Activated CD4-positive, alpha-beta T cell treated with anti-CD3 and anti-CD28 coated beads for 1 hour (primary cell): ENCODE measurements at regions not wholly inside any gene's neighbourhood (a gene's known extent, or its start where the extent isn't known, plus 50 kb on each side); places are given as distances from the start of the nearest gene placed in this dataset.
"Not testable (repeated sequence)": the region's sequence is repeated elsewhere in the genome, so short reads cannot be mapped to it uniquely, and the experiment has no call there.

Experiments used
- DNase-seq: peaks from one replicate; pipeline ENCODE4 v3.0.0-alpha.2; 2020

- DNase-seq: no peak
These were observed 1588.0 kb downstream of the GRIK2 start for GRCh38 chr6:102981490-102982015.

- no peak for DNase-seq
These were observed 1587.4 kb downstream of the GRIK2 start for GRCh38 chr6:102980951-102981350.

GRCh38 chr6:102961902-102962301 is 1568.4 kb downstream of the GRIK2 start:
- DNase-seq: no peak

- DNase-seq: no peak
These were observed 1557.5 kb downstream of the GRIK2 start for GRCh38 chr6:102950967-102951366.

- DNase-seq: no peak
These were observed 1551.0 kb downstream of the GRIK2 start for GRCh38 chr6:102944475-102944874.

- no peak for DNase-seq
These were observed 1548.7 kb downstream of the GRIK2 start for GRCh38 chr6:102942206-102942605.

GRCh38 chr6:102936959-102937358 is 1543.5 kb downstream of the GRIK2 start:
- DNase-seq: no peak

- no peak for DNase-seq
These were observed 1534.6 kb downstream of the GRIK2 start for GRCh38 chr6:102928109-102928508.

- DNase-seq: no peak
These were observed 1524.7 kb downstream of the GRIK2 start for GRCh38 chr6:102918161-102918560.

GRCh38 chr6:102911571-102911970 is 1518.1 kb downstream of the GRIK2 start:
- DNase-seq: no peak

GRCh38 chr6:102910701-102911139 is 1517.2 kb downstream of the GRIK2 start:
- DNase-seq: not testable (repeated sequence)

GRCh38 chr6:102907181-102907580 is 1513.7 kb downstream of the GRIK2 start:
- no peak for DNase-seq

GRCh38 chr6:102902471-102902870 is 1509.0 kb downstream of the GRIK2 start:
- no peak for DNase-seq

- DNase-seq: no peak
These were observed 1502.2 kb downstream of the GRIK2 start for GRCh38 chr6:102895683-102896082.

- DNase-seq: no peak
These were observed 1491.7 kb downstream of the GRIK2 start for GRCh38 chr6:102885165-102885564.

- no peak for DNase-seq
These were observed 1459.9 kb downstream of the GRIK2 start for GRCh38 chr6:102853249-102853955.

- no peak for DNase-seq
These were observed 1455.3 kb downstream of the GRIK2 start for GRCh38 chr6:102848796-102849195.

- no peak for DNase-seq
These were observed 1454.7 kb downstream of the GRIK2 start for GRCh38 chr6:102848210-102848609.

- DNase-seq: no peak
These were observed 1447.6 kb downstream of the GRIK2 start for GRCh38 chr6:102841060-102841459.

GRCh38 chr6:102832021-102832420 is 1438.5 kb downstream of the GRIK2 start:
- DNase-seq: no peak

GRCh38 chr6:102820098-102820497 is 1426.6 kb downstream of the GRIK2 start:
- no peak for DNase-seq

- DNase-seq: no peak
These were observed 1421.7 kb downstream of the GRIK2 start for GRCh38 chr6:102815207-102815606.

GRCh38 chr6:102813489-102814275 is 1420.2 kb downstream of the GRIK2 start:
- no peak for DNase-seq

GRCh38 chr6:102812242-102812641 is 1418.7 kb downstream of the GRIK2 start:
- no peak for DNase-seq
